ENCODE measurements at regions not wholly inside any gene's neighbourhood (a gene's known extent, or its start where the extent isn't known, plus 50 kb on each side); places are given as distances from the start of the nearest gene placed in this dataset.

DNA sequence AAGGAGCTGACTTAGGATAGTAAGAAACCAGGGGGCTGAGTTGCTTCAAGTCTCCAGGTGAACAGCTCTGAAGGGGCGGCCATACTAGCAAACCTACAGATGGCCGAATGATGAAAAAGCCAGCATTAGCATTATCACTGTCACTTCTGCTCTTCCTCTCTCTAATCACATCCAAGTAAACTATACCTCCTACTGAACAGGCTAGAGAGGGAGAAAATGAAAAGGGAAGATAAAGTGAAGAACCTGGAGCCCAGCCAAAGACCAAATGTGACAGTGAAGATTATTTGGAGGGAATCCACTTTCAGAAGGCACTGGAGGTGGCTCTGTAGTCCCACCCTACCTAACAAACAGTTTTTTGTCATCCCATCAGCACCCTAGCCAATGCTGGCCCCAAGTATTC lies 50.4 kb upstream of the PRPS1 start:
- TF ChIP-seq MTF2 (CRISPR knock-in tag; IDR thresholded peaks at IDR 0.05; ENCODE audit: borderline replicate concordance) = no peak
- no peak for TF ChIP-seq ZNF3 (CRISPR knock-in tag; IDR thresholded peaks at IDR 0.05)
- no peak for TF ChIP-seq HOXD1 (CRISPR knock-in tag; IDR thresholded peaks at IDR 0.05)
- TF ChIP-seq ZIK1 (CRISPR knock-in tag; IDR thresholded peaks at IDR 0.05; ENCODE audit: borderline replicate concordance, low read depth) = no peak
- no peak for TF ChIP-seq ZNF556 (CRISPR knock-in tag; IDR thresholded peaks at IDR 0.05; ENCODE audit: borderline replicate concordance)
- TF ChIP-seq, protein P1, sequence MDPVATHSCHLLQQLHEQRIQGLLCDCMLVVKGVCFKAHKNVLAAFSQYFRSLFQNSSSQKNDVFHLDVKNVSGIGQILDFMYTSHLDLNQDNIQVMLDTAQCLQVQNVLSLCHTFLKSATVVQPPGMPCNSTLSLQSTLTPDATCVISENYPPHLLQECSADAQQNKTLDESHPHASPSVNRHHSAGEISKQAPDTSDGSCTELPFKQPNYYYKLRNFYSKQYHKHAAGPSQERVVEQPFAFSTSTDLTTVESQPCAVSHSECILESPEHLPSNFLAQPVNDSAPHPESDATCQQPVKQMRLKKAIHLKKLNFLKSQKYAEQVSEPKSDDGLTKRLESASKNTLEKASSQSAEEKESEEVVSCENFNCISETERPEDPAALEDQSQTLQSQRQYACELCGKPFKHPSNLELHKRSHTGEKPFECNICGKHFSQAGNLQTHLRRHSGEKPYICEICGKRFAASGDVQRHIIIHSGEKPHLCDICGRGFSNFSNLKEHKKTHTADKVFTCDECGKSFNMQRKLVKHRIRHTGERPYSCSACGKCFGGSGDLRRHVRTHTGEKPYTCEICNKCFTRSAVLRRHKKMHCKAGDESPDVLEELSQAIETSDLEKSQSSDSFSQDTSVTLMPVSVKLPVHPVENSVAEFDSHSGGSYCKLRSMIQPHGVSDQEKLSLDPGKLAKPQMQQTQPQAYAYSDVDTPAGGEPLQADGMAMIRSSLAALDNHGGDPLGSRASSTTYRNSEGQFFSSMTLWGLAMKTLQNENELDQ (CRISPR knock-in tag; IDR thresholded peaks at IDR 0.05; ENCODE audit: borderline replicate concordance) = no peak
- no peak for TF ChIP-seq ZNF780A (CRISPR knock-in tag; IDR thresholded peaks at IDR 0.05)
- TF ChIP-seq ZNF562 (CRISPR knock-in tag; IDR thresholded peaks at IDR 0.05; ENCODE audit: borderline replicate concordance) = no peak
- TF ChIP-seq FOSL1 (CRISPR knock-in tag; IDR thresholded peaks at IDR 0.05; ENCODE audit: borderline replicate concordance) = no peak
- TF ChIP-seq ZNF33A (CRISPR knock-in tag; IDR thresholded peaks at IDR 0.05; ENCODE audit: borderline replicate concordance) = no peak
- TF ChIP-seq POLR2A (IDR thresholded peaks at IDR 0.05; ENCODE audit: insufficient read depth in 1 of 2, low read depth in 2 of 2, low read length in 2 of 2) = no peak
- no peak for TF ChIP-seq CREM (IDR thresholded peaks at IDR 0.05)
- no peak for TF ChIP-seq CREM (CRISPR knock-in tag; IDR thresholded peaks at IDR 0.05)
- TF ChIP-seq, protein P2, sequence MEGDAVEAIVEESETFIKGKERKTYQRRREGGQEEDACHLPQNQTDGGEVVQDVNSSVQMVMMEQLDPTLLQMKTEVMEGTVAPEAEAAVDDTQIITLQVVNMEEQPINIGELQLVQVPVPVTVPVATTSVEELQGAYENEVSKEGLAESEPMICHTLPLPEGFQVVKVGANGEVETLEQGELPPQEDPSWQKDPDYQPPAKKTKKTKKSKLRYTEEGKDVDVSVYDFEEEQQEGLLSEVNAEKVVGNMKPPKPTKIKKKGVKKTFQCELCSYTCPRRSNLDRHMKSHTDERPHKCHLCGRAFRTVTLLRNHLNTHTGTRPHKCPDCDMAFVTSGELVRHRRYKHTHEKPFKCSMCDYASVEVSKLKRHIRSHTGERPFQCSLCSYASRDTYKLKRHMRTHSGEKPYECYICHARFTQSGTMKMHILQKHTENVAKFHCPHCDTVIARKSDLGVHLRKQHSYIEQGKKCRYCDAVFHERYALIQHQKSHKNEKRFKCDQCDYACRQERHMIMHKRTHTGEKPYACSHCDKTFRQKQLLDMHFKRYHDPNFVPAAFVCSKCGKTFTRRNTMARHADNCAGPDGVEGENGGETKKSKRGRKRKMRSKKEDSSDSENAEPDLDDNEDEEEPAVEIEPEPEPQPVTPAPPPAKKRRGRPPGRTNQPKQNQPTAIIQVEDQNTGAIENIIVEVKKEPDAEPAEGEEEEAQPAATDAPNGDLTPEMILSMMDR (CRISPR knock-in tag; IDR thresholded peaks at IDR 0.05) = no peak

Measured in HepG2 (cell line).